ENCODE measurements at regions not wholly inside any gene's neighbourhood (a gene's known extent, or its start where the extent isn't known, plus 50 kb on each side); places are given as distances from the start of the nearest gene placed in this dataset.

- no peaks in the 10 kb centered on the region for H3K27me3 Mint-ChIP-seq
- no peak overlapping the region for H3K4me3 Mint-ChIP-seq
- DNase-seq (no peak), ATAC-seq (ENCODE audit: low read depth) (no peak)
- POLR2A ChIA-PET: no interaction called here
- no peaks in the 10 kb centered on the region for H3K36me3 Mint-ChIP-seq (ENCODE audit: low read depth)
- intact Hi-C loops (cut with micrococcal nuclease): no loop called here
- TF ChIP-seq CTCF (IDR thresholded peaks at IDR 0.05): no peak
- CTCF ChIA-PET: no interaction called here
- no peaks in the 10 kb centered on the region for H3K4me1 Mint-ChIP-seq
- peaks cover 9% of the 10 kb centered on the region for H3K9me3 Mint-ChIP-seq
- no peak overlapping the region for H3K27ac Mint-ChIP-seq
These were observed 156.9 kb downstream of the RASSF9 start for GRCh38 chr12:85679296-85679695.

- CTCF ChIA-PET: no interaction called here
- intact Hi-C loops (cut with micrococcal nuclease): no loop called here
- no peak for DNase-seq
- H3K27ac Mint-ChIP-seq: no peak overlapping the region
- H3K27me3 Mint-ChIP-seq: no peaks in the 10 kb centered on the region
- no peaks in the 10 kb centered on the region for H3K36me3 Mint-ChIP-seq (ENCODE audit: low read depth)
- H3K9me3 Mint-ChIP-seq: peaks cover 6% of the 10 kb centered on the region
- H3K4me1 Mint-ChIP-seq: no peaks in the 10 kb centered on the region
- POLR2A ChIA-PET: no interaction called here
- H3K4me3 Mint-ChIP-seq: no peak overlapping the region
- TF ChIP-seq CTCF (IDR thresholded peaks at IDR 0.05): no peak
- no peak for ATAC-seq (ENCODE audit: low read depth)
These were observed 155.3 kb downstream of the RASSF9 start for GRCh38 chr12:85680881-85681280.

GRCh38 chr12:85681333-85681732 is 154.9 kb downstream of the RASSF9 start:
- H3K4me3 Mint-ChIP-seq: no peak overlapping the region
- intact Hi-C loops (cut with micrococcal nuclease): no loop called here
- ChIA-PET CTCF (no interaction called here), POLR2A (no interaction called here)
- TF ChIP-seq CTCF (IDR thresholded peaks at IDR 0.05): no peak
- ATAC-seq (ENCODE audit: low read depth) (no peak), DNase-seq (no peak)
- H3K27ac Mint-ChIP-seq: no peak overlapping the region
- peaks cover 6% of the 10 kb centered on the region for H3K9me3 Mint-ChIP-seq
- H3K36me3 Mint-ChIP-seq (ENCODE audit: low read depth): no peaks in the 10 kb centered on the region
- no peaks in the 10 kb centered on the region for H3K4me1 Mint-ChIP-seq
- no peaks in the 10 kb centered on the region for H3K27me3 Mint-ChIP-seq

GRCh38 chr12:85683051-85683450 is 153.2 kb downstream of the RASSF9 start:
- no peak for TF ChIP-seq CTCF (IDR thresholded peaks at IDR 0.05)
- H3K9me3 Mint-ChIP-seq: peaks cover 8% of the 10 kb centered on the region
- DNase-seq (no peak), ATAC-seq (ENCODE audit: low read depth) (no peak)
- no peaks in the 10 kb centered on the region for H3K36me3 Mint-ChIP-seq (ENCODE audit: low read depth)
- ChIA-PET CTCF (no interaction called here), POLR2A (no interaction called here)
- H3K27me3 Mint-ChIP-seq: no peaks in the 10 kb centered on the region
- H3K27ac Mint-ChIP-seq: no peak overlapping the region
- no peaks in the 10 kb centered on the region for H3K4me1 Mint-ChIP-seq
- intact Hi-C loops (cut with micrococcal nuclease): no loop called here
- no peak overlapping the region for H3K4me3 Mint-ChIP-seq

- POLR2A ChIA-PET: no interaction called here
- Mint-ChIP-seq H3K27me3 (no peaks in the 10 kb centered on the region), H3K4me3 (no peak overlapping the region), H3K9me3 (peaks cover 2% of the 10 kb centered on the region), H3K4me1 (no peaks in the 10 kb centered on the region), H3K36me3 (ENCODE audit: low read depth) (no peaks in the 10 kb centered on the region), H3K27ac (no peak overlapping the region)
- DNase-seq (no peak), ATAC-seq (ENCODE audit: low read depth) (no peak)
- no peak for TF ChIP-seq CTCF (IDR thresholded peaks at IDR 0.05)
- CTCF ChIA-PET: no interaction called here
- intact Hi-C loops (cut with micrococcal nuclease): no loop called here
These were observed 147.4 kb downstream of the RASSF9 start for GRCh38 chr12:85688837-85689236.

All from activated B cell treated with CpG ODN at 0.5 μM for 24 hours (primary cell).